ENCODE measurements at regions not wholly inside any gene's neighbourhood (a gene's known extent, or its start where the extent isn't known, plus 50 kb on each side); places are given as distances from the start of the nearest gene placed in this dataset.

- Mint-ChIP-seq H3K27me3 (ENCODE audit: unreplicated experiment) (no peaks in the 10 kb centered on the region), H3K9me3 (ENCODE audit: unreplicated experiment) (peaks cover 3% of the 10 kb centered on the region), H3K4me3 (ENCODE audit: unreplicated experiment) (no peak overlapping the region), H3K4me1 (ENCODE audit: low read depth, unreplicated experiment) (no peaks in the 10 kb centered on the region), H3K27ac (ENCODE audit: unreplicated experiment) (no peak overlapping the region), H3K36me3 (ENCODE audit: unreplicated experiment) (no peaks in the 10 kb centered on the region)
- no peak for TF ChIP-seq CTCF (IDR thresholded peaks at IDR 0.05; ENCODE audit: partially characterized antibody, unreplicated experiment)
- DNase-seq = no peak
Measured at GRCh38 chr9:80538976-80539375, 967.2 kb downstream of the TLE4 start.

- Mint-ChIP-seq H3K9me3 (ENCODE audit: unreplicated experiment) (no peaks in the 10 kb centered on the region), H3K27me3 (ENCODE audit: unreplicated experiment) (no peaks in the 10 kb centered on the region), H3K4me1 (ENCODE audit: low read depth, unreplicated experiment) (no peaks in the 10 kb centered on the region), H3K27ac (ENCODE audit: unreplicated experiment) (no peak overlapping the region), H3K4me3 (ENCODE audit: unreplicated experiment) (no peak overlapping the region), H3K36me3 (ENCODE audit: unreplicated experiment) (peaks cover 6% of the 10 kb centered on the region)
- no peak for DNase-seq
- TF ChIP-seq CTCF (IDR thresholded peaks at IDR 0.05; ENCODE audit: partially characterized antibody, unreplicated experiment) = no peak
Measured at GRCh38 chr9:80522465-80522864, 950.7 kb downstream of the TLE4 start.

- TF ChIP-seq CTCF (IDR thresholded peaks at IDR 0.05; ENCODE audit: partially characterized antibody, unreplicated experiment) = no peak
- no peak for DNase-seq
- Mint-ChIP-seq H3K27ac (ENCODE audit: unreplicated experiment) (no peak overlapping the region), H3K36me3 (ENCODE audit: unreplicated experiment) (no peaks in the 10 kb centered on the region), H3K9me3 (ENCODE audit: unreplicated experiment) (no peaks in the 10 kb centered on the region), H3K4me3 (ENCODE audit: unreplicated experiment) (no peak overlapping the region), H3K27me3 (ENCODE audit: unreplicated experiment) (peaks cover 2% of the 10 kb centered on the region), H3K4me1 (ENCODE audit: low read depth, unreplicated experiment) (no peaks in the 10 kb centered on the region)
Measured at GRCh38 chr9:80521151-80521550, 949.4 kb downstream of the TLE4 start.

- no peak for TF ChIP-seq CTCF (IDR thresholded peaks at IDR 0.05; ENCODE audit: partially characterized antibody, unreplicated experiment)
- no peak for DNase-seq
- H3K9me3 Mint-ChIP-seq (ENCODE audit: unreplicated experiment) = no peaks in the 10 kb centered on the region
Measured at GRCh38 chr9:80520231-80520630, 948.5 kb downstream of the TLE4 start.

GRCh38 chr9:80518441-80518840, 946.7 kb downstream of the TLE4 start:
- no peak for DNase-seq
- TF ChIP-seq CTCF (IDR thresholded peaks at IDR 0.05; ENCODE audit: partially characterized antibody, unreplicated experiment) = no peak

More at GRCh38 chr9:80520231-80520630, 948.5 kb downstream of the TLE4 start:
- Mint-ChIP-seq H3K36me3 (ENCODE audit: unreplicated experiment) (no peaks in the 10 kb centered on the region), H3K4me1 (ENCODE audit: low read depth, unreplicated experiment) (no peaks in the 10 kb centered on the region), H3K27ac (ENCODE audit: unreplicated experiment) (no peak overlapping the region), H3K27me3 (ENCODE audit: unreplicated experiment) (peaks cover 2% of the 10 kb centered on the region), H3K4me3 (ENCODE audit: unreplicated experiment) (no peak overlapping the region)

More at GRCh38 chr9:80518441-80518840, 946.7 kb downstream of the TLE4 start:
- no peaks in the 10 kb centered on the region for H3K4me1 Mint-ChIP-seq (ENCODE audit: low read depth, unreplicated experiment)
- no peaks in the 10 kb centered on the region for H3K9me3 Mint-ChIP-seq (ENCODE audit: unreplicated experiment)
- H3K4me3 Mint-ChIP-seq (ENCODE audit: unreplicated experiment) = no peak overlapping the region
- H3K27ac Mint-ChIP-seq (ENCODE audit: unreplicated experiment) = no peak overlapping the region
- H3K27me3 Mint-ChIP-seq (ENCODE audit: unreplicated experiment) = peaks cover 2% of the 10 kb centered on the region
- peaks cover 5% of the 10 kb centered on the region for H3K36me3 Mint-ChIP-seq (ENCODE audit: unreplicated experiment)
